ENCODE measurements at regions not wholly inside any gene's neighbourhood (a gene's known extent, or its start where the extent isn't known, plus 50 kb on each side); places are given as distances from the start of the nearest gene placed in this dataset.

- Mint-ChIP-seq H3K27me3 (ENCODE audit: unreplicated experiment) (peaks cover 32% of the 10 kb centered on the region), H3K36me3 (ENCODE audit: unreplicated experiment) (no peaks in the 10 kb centered on the region), H3K4me3 (ENCODE audit: unreplicated experiment) (no peak overlapping the region), H3K27ac (ENCODE audit: unreplicated experiment) (no peak overlapping the region), H3K9me3 (ENCODE audit: unreplicated experiment) (no peaks in the 10 kb centered on the region), H3K4me1 (ENCODE audit: unreplicated experiment) (no peaks in the 10 kb centered on the region)
- no peak for DNase-seq (ENCODE audit: extremely low spot score, unreplicated experiment)
- no peak for TF ChIP-seq CTCF (IDR thresholded peaks at IDR 0.05)
These were observed 74.1 kb upstream of the KBTBD8 start for GRCh38 chr3:66923969-66924368.

GRCh38 chr3:66928252-66928651, 69.9 kb upstream of the KBTBD8 start:
- Mint-ChIP-seq H3K4me1 (ENCODE audit: unreplicated experiment) (no peaks in the 10 kb centered on the region), H3K27ac (ENCODE audit: unreplicated experiment) (no peak overlapping the region), H3K36me3 (ENCODE audit: unreplicated experiment) (no peaks in the 10 kb centered on the region), H3K4me3 (ENCODE audit: unreplicated experiment) (no peak overlapping the region), H3K9me3 (ENCODE audit: unreplicated experiment) (no peaks in the 10 kb centered on the region), H3K27me3 (ENCODE audit: unreplicated experiment) (peaks cover 73% of the 10 kb centered on the region)
- TF ChIP-seq CTCF (IDR thresholded peaks at IDR 0.05): no peak
- DNase-seq (ENCODE audit: extremely low spot score, unreplicated experiment): no peak

- no peak for TF ChIP-seq CTCF (IDR thresholded peaks at IDR 0.05)
- no peaks in the 10 kb centered on the region for H3K36me3 Mint-ChIP-seq (ENCODE audit: unreplicated experiment)
- H3K4me3 Mint-ChIP-seq (ENCODE audit: unreplicated experiment): no peak overlapping the region
- H3K27ac Mint-ChIP-seq (ENCODE audit: unreplicated experiment): no peak overlapping the region
- peaks cover 62% of the 10 kb centered on the region for H3K27me3 Mint-ChIP-seq (ENCODE audit: unreplicated experiment)
- no peak for DNase-seq (ENCODE audit: extremely low spot score, unreplicated experiment)
- no peaks in the 10 kb centered on the region for H3K9me3 Mint-ChIP-seq (ENCODE audit: unreplicated experiment)
- H3K4me1 Mint-ChIP-seq (ENCODE audit: unreplicated experiment): no peaks in the 10 kb centered on the region
These were observed 66.8 kb upstream of the KBTBD8 start for GRCh38 chr3:66931291-66931690.

GRCh38 chr3:66931699-66932098, 66.4 kb upstream of the KBTBD8 start:
- Mint-ChIP-seq H3K4me1 (ENCODE audit: unreplicated experiment) (no peaks in the 10 kb centered on the region), H3K27ac (ENCODE audit: unreplicated experiment) (no peak overlapping the region), H3K36me3 (ENCODE audit: unreplicated experiment) (no peaks in the 10 kb centered on the region), H3K27me3 (ENCODE audit: unreplicated experiment) (peaks cover 59% of the 10 kb centered on the region), H3K9me3 (ENCODE audit: unreplicated experiment) (no peaks in the 10 kb centered on the region), H3K4me3 (ENCODE audit: unreplicated experiment) (no peak overlapping the region)
- no peak for DNase-seq (ENCODE audit: extremely low spot score, unreplicated experiment)
- TF ChIP-seq CTCF (IDR thresholded peaks at IDR 0.05): no peak

- TF ChIP-seq CTCF (IDR thresholded peaks at IDR 0.05): no peak
- Mint-ChIP-seq H3K9me3 (ENCODE audit: unreplicated experiment) (no peaks in the 10 kb centered on the region), H3K4me3 (ENCODE audit: unreplicated experiment) (no peak overlapping the region), H3K27me3 (ENCODE audit: unreplicated experiment) (peaks cover 58% of the 10 kb centered on the region), H3K36me3 (ENCODE audit: unreplicated experiment) (no peaks in the 10 kb centered on the region), H3K4me1 (ENCODE audit: unreplicated experiment) (no peaks in the 10 kb centered on the region), H3K27ac (ENCODE audit: unreplicated experiment) (no peak overlapping the region)
- DNase-seq (ENCODE audit: extremely low spot score, unreplicated experiment): no peak
These were observed 64.9 kb upstream of the KBTBD8 start for GRCh38 chr3:66933233-66933632.

All from osteocyte (in vitro differentiated cells).